ENCODE measurements at regions not wholly inside any gene's neighbourhood (a gene's known extent, or its start where the extent isn't known, plus 50 kb on each side); places are given as distances from the start of the nearest gene placed in this dataset.

GRCh38 chr13:43981091-43981490 lies 101.4 kb downstream of the LACC1 start:
- no peak for TF ChIP-seq ZNF274 (IDR thresholded peaks at IDR 0.05; ENCODE audit: low read depth, low read length)
- no peak for TF ChIP-seq YY1 (IDR thresholded peaks at IDR 0.05; ENCODE audit: insufficient read depth, insufficient read length)
- no peak for TF ChIP-seq SUZ12 (IDR thresholded peaks at IDR 0.05; ENCODE audit: extremely low read depth, insufficient read depth, insufficient read length)
